PC-3 (cell line): ENCODE measurements at regions not wholly inside any gene's neighbourhood (a gene's known extent, or its start where the extent isn't known, plus 50 kb on each side); places are given as distances from the start of the nearest gene placed in this dataset.

Experiments used
- ATAC-seq: fragments of 200-7000 bp; cut with Tn5 transposase; 2 replicates; pipeline ENCODE4 v1.9.1; 2020; ENCODE audit warnings: mild to moderate bottlenecking, moderate library complexity
- BruUV-seq: library from RNA; stranded (reverse); fragments of 400-500 nt; replicated peaks from 2 replicates; lab custom pipeline; 2021; lab: Mats Ljungman, UMichigan
- CTCF ChIA-PET: fragments of 300-600 bp; sonication (Branson Sonifier 250); formaldehyde crosslinking; loops from one replicate; lab custom pipeline; 2022; ENCODE audit warnings: antibody characterized with exemption; lab: Charles Lee
- POLR2A ChIA-PET: fragments of 300-600 bp; sonication (Branson Sonifier 250); formaldehyde crosslinking; loops from one replicate; lab custom pipeline; 2022; ENCODE audit warnings: antibody characterized with exemption; ENCODE audit not compliant: unreplicated experiment; lab: Charles Lee
- DNase-seq: peaks from one replicate; pipeline ENCODE4 v3.0.0-alpha.2; 2015
- H2AFZ ChIP-seq: fragments of 300-600 bp; sonication (generic); 2 replicates; pipeline ENCODE4 v1.6.0; 2016; ENCODE audit warnings: antibody characterized with exemption, low read length
- H3F3A ChIP-seq: fragments of 300-600 bp; sonication (generic); one replicate; pipeline ENCODE4 v1.6.0; 2017; ENCODE audit warnings: antibody characterized with exemption, low read length, control low read depth, mild to moderate bottlenecking; ENCODE audit not compliant: unreplicated experiment
- H3K27ac ChIP-seq: fragments of 300-600 bp; sonication (generic); 2 replicates; pipeline ENCODE4 v1.5.1; 2016; ENCODE audit warnings: mild to moderate bottlenecking, low read length
- H3K27me3 ChIP-seq: fragments of 300-600 bp; sonication (generic); 2 replicates; pipeline ENCODE4 v1.6.1; 2016; ENCODE audit warnings: low read length, mixed read lengths
- H3K36me3 ChIP-seq: fragments of 300-600 bp; sonication (generic); 2 replicates; pipeline ENCODE4 v1.6.1; 2016; ENCODE audit warnings: low read depth, mixed run types, low read length, mixed read lengths
- H3K4me1 ChIP-seq: fragments of 300-600 bp; sonication (generic); 2 replicates; pipeline ENCODE4 v1.5.1; 2016; ENCODE audit warnings: low read length; ENCODE audit not compliant: insufficient read depth
- H3K4me2 ChIP-seq: fragments of 300-600 bp; sonication (generic); 2 replicates; pipeline ENCODE4 v1.6.0; 2016; ENCODE audit warnings: low read length
- H3K4me3 ChIP-seq: fragments of 300-600 bp; sonication (generic); 2 replicates; pipeline ENCODE4 v1.5.1; 2016; ENCODE audit warnings: mild to moderate bottlenecking, low read length, mixed read lengths
- H3K79me2 ChIP-seq: fragments of 300-600 bp; sonication (generic); 2 replicates; pipeline ENCODE4 v1.6.1; 2017; ENCODE audit warnings: low read length, mixed read lengths
- H3K9ac ChIP-seq: fragments of 300-600 bp; sonication (generic); 2 replicates; pipeline ENCODE4 v1.6.0; 2016; ENCODE audit warnings: mild to moderate bottlenecking, low read length
- H3K9me2 ChIP-seq: fragments of 300-600 bp; sonication (generic); replicated peaks from 2 replicates; pipeline ENCODE4 v1.6.1; 2016; ENCODE audit warnings: mixed run types, low read length, mixed read lengths
- H3K9me3 ChIP-seq: fragments of 300-600 bp; sonication (generic); 2 replicates; pipeline ENCODE4 v1.6.1; 2016; ENCODE audit warnings: low read length, mixed read lengths
- H4K20me1 ChIP-seq: fragments of 300-600 bp; sonication (generic); 2 replicates; pipeline ENCODE4 v1.6.1; 2016; ENCODE audit warnings: low read length, mixed read lengths
- EZH2 ChIP-seq: fragments of 300-600 bp; sonication (generic); IDR thresholded peaks from one replicate; pipeline ENCODE4 v1.6.1; 2017; ENCODE audit warnings: antibody characterized with exemption, mild to moderate bottlenecking, low read length; ENCODE audit not compliant: unreplicated experiment
- EZH2phosphoT487 ChIP-seq: fragments of 300-600 bp; sonication (generic); IDR thresholded peaks from 2 replicates; pipeline ENCODE4 v1.6.1; 2018; ENCODE audit warnings: mild to moderate bottlenecking, antibody characterized with exemption, low read length, borderline replicate concordance
- intact Hi-C: fragments of 100-400 bp; cut with micrococcal nuclease; formaldehyde crosslinking; loops from 2 replicates; pipeline ENCODE4 v1.9.0; 2023
- TF ChIP-seq, protein P1 (sequence below): fragments of 300-600 bp; sonication (generic); conservative IDR thresholded peaks from 2 replicates; pipeline ENCODE4 v1.5.1; 2017; ENCODE audit warnings: antibody characterized with exemption, low read depth, mild to moderate bottlenecking, low read length

DNA sequence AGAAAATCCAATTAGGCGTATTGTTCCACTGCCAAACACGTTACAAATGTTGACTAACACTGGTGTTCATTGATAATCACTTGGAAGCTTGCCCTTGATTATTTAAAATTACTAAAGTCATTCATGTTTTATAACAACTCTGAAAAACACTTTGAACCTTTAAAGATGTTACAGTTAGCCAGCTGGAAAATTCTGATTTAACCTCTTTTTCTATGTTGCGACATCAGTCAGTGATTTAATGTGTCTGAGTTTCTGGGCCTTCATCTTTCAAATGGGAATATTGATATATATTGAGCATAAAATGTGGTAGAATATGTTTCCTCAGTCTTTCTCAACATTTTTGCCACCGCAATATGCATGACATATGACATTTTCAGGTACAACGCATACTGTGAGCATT lies 274.1 kb upstream of the TENM3 start:
- ATAC-seq, result no peak
- H3K9me3 ChIP-seq, result no peaks in the 10 kb centered on the region
- H3K79me2 ChIP-seq, result no peaks in the 10 kb centered on the region
- DNase-seq, result no peak
- TF ChIP-seq EZH2, result no peak
- TF ChIP-seq, protein P1, sequence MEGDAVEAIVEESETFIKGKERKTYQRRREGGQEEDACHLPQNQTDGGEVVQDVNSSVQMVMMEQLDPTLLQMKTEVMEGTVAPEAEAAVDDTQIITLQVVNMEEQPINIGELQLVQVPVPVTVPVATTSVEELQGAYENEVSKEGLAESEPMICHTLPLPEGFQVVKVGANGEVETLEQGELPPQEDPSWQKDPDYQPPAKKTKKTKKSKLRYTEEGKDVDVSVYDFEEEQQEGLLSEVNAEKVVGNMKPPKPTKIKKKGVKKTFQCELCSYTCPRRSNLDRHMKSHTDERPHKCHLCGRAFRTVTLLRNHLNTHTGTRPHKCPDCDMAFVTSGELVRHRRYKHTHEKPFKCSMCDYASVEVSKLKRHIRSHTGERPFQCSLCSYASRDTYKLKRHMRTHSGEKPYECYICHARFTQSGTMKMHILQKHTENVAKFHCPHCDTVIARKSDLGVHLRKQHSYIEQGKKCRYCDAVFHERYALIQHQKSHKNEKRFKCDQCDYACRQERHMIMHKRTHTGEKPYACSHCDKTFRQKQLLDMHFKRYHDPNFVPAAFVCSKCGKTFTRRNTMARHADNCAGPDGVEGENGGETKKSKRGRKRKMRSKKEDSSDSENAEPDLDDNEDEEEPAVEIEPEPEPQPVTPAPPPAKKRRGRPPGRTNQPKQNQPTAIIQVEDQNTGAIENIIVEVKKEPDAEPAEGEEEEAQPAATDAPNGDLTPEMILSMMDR, result no peak
- TF ChIP-seq EZH2phosphoT487, result no peak
- no peaks in the 10 kb centered on the region for H4K20me1 ChIP-seq
- intact Hi-C loops, result no loop called here
- no peak overlapping the region for H3K27ac ChIP-seq
- H3K9me2 ChIP-seq, result no peaks in the 10 kb centered on the region
- no peak overlapping the region for H3K9ac ChIP-seq
- no peak overlapping the region for H3K4me2 ChIP-seq
- no peak overlapping the region for H2AFZ ChIP-seq
- no peaks in the 10 kb centered on the region for H3F3A ChIP-seq
- no peaks in the 10 kb centered on the region for H3K27me3 ChIP-seq
- no peaks in the 10 kb centered on the region for H3K36me3 ChIP-seq
- no TSS peak for BruUV-seq
- POLR2A ChIA-PET, result no interaction called here
- CTCF ChIA-PET, result no interaction called here
- H3K4me1 ChIP-seq, result no peaks in the 10 kb centered on the region
- no peak overlapping the region for H3K4me3 ChIP-seq

- Histone ChIP-seq H3K4me2 (no peak overlapping the region), H3K9ac (no peak overlapping the region), H3K27ac (no peak overlapping the region), H3K27me3 (no peaks in the 10 kb centered on the region), H3K4me3 (no peak overlapping the region), H3K9me2 (no peaks in the 10 kb centered on the region), H3K79me2 (no peaks in the 10 kb centered on the region), H3K4me1 (no peaks in the 10 kb centered on the region), H3K36me3 (no peaks in the 10 kb centered on the region), H3F3A (no peaks in the 10 kb centered on the region), H2AFZ (no peak overlapping the region), H4K20me1 (no peaks in the 10 kb centered on the region), H3K9me3 (no peaks in the 10 kb centered on the region)
- no peak for DNase-seq
- BruUV-seq, result no TSS peak
- POLR2A ChIA-PET, result no interaction called here
- CTCF ChIA-PET, result no interaction called here
- no peak for ATAC-seq
- TF ChIP-seq EZH2 (no peak), EZH2phosphoT487 (no peak)
- TF ChIP-seq, protein P1, result no peak
- intact Hi-C loops, result no loop called here
Observed at GRCh38 chr4:181970366-181970765, 272.8 kb upstream of the TENM3 start.

GRCh38 chr4:181971411-181971810 lies 271.8 kb upstream of the TENM3 start:
- no peak for DNase-seq

More at GRCh38 chr4:181971411-181971810, 271.8 kb upstream of the TENM3 start:
- CTCF ChIA-PET, result no interaction called here
- no peak for TF ChIP-seq EZH2
- no peak for TF ChIP-seq EZH2phosphoT487
- TF ChIP-seq, protein P1, result no peak
- H3K36me3 ChIP-seq, result no peaks in the 10 kb centered on the region
- H3K9ac ChIP-seq, result no peak overlapping the region
- no peak overlapping the region for H3K4me2 ChIP-seq
- H3K9me3 ChIP-seq, result no peaks in the 10 kb centered on the region
- no TSS peak for BruUV-seq
- H3F3A ChIP-seq, result no peaks in the 10 kb centered on the region
- no peak for ATAC-seq
- POLR2A ChIA-PET, result no interaction called here
- H3K4me1 ChIP-seq, result no peaks in the 10 kb centered on the region
- no peaks in the 10 kb centered on the region for H3K9me2 ChIP-seq
- H3K4me3 ChIP-seq, result no peak overlapping the region
- no peak overlapping the region for H2AFZ ChIP-seq
- no peak overlapping the region for H3K27ac ChIP-seq
- H3K27me3 ChIP-seq, result no peaks in the 10 kb centered on the region
- intact Hi-C loops, result no loop called here
- no peaks in the 10 kb centered on the region for H4K20me1 ChIP-seq
- no peaks in the 10 kb centered on the region for H3K79me2 ChIP-seq
